DOHH2 (cell line): ENCODE measurements at regions not wholly inside any gene's neighbourhood (a gene's known extent, or its start where the extent isn't known, plus 50 kb on each side); places are given as distances from the start of the nearest gene placed in this dataset.
"Not testable (repeated sequence)": the region's sequence is repeated elsewhere in the genome, so short reads cannot be mapped to it uniquely, and the experiment has no call there.

Experiments used
- EZH2phosphoT487 ChIP-seq: fragments of 200-600 bp; sonication (generic); IDR thresholded peaks from 2 replicates; pipeline ENCODE4 v1.6.1; 2017; ENCODE audit warnings: borderline replicate concordance, mild to moderate bottlenecking, antibody characterized with exemption, low read length, moderate library complexity, mixed read lengths
- TF ChIP-seq, protein P1 (sequence below): fragments of 200-600 bp; sonication (generic); IDR thresholded peaks from one replicate; pipeline ENCODE4 v1.5.1; 2014; ENCODE audit warnings: antibody characterized with exemption, mild to moderate bottlenecking, low read depth, low read length; ENCODE audit not compliant: poor library complexity, severe bottlenecking

DNA sequence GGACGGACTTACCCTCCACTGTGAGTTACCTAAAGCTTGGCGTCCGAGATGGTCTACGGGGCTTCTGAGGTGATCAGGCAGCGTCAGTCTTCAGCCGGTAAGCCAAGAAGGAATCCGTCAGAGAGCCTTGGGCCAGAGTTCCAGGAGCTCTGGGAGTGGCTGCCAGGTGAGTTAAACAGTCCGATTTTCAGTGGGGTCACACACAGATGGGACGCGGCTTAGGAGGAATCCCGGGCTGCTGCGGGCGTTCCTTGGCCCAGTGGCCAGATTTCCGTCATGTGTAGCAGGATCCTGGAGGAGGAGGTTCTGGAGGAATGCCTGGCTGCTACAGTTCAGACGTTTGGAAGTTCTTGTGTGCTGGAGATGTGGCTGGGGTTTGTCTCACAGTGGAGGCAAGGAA, 700.7 kb upstream of the NEGR1 start:
- TF ChIP-seq, protein P1, sequence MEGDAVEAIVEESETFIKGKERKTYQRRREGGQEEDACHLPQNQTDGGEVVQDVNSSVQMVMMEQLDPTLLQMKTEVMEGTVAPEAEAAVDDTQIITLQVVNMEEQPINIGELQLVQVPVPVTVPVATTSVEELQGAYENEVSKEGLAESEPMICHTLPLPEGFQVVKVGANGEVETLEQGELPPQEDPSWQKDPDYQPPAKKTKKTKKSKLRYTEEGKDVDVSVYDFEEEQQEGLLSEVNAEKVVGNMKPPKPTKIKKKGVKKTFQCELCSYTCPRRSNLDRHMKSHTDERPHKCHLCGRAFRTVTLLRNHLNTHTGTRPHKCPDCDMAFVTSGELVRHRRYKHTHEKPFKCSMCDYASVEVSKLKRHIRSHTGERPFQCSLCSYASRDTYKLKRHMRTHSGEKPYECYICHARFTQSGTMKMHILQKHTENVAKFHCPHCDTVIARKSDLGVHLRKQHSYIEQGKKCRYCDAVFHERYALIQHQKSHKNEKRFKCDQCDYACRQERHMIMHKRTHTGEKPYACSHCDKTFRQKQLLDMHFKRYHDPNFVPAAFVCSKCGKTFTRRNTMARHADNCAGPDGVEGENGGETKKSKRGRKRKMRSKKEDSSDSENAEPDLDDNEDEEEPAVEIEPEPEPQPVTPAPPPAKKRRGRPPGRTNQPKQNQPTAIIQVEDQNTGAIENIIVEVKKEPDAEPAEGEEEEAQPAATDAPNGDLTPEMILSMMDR = not testable (repeated sequence)
- not testable (repeated sequence) for TF ChIP-seq EZH2phosphoT487
